Epidermal melanocyte (primary cell): ENCODE measurements at regions not wholly inside any gene's neighbourhood (a gene's known extent, or its start where the extent isn't known, plus 50 kb on each side); places are given as distances from the start of the nearest gene placed in this dataset.

Experiments used
- DNase-seq: peaks from one replicate; pipeline ENCODE4 v3.0.0; 2011; ENCODE audit warnings: low spot score; ENCODE audit not compliant: insufficient read length

- DNase-seq, result no peak
Observed at GRCh38 chr6:91669154-91669870, 1082.4 kb upstream of the MAP3K7 start.

DNA sequence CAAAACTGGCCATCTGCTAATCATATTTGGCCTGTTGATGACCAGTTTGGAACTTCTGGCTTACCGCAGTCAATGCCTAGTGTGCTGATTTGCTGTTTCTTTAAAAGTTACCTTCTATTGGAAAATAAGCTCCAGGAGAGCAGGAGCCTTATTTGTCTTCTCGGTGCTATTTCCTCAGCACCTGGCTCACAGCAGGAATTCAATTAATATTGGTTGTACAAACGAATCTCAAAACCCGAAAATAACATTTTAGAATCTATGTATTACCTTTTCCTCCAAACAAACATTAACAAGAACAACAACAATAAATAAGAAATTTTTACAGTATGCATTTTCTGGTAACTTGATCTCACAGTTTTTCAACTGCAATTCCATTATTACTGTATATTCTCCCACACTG is 1080.7 kb upstream of the MAP3K7 start:
- no peak for DNase-seq

DNA sequence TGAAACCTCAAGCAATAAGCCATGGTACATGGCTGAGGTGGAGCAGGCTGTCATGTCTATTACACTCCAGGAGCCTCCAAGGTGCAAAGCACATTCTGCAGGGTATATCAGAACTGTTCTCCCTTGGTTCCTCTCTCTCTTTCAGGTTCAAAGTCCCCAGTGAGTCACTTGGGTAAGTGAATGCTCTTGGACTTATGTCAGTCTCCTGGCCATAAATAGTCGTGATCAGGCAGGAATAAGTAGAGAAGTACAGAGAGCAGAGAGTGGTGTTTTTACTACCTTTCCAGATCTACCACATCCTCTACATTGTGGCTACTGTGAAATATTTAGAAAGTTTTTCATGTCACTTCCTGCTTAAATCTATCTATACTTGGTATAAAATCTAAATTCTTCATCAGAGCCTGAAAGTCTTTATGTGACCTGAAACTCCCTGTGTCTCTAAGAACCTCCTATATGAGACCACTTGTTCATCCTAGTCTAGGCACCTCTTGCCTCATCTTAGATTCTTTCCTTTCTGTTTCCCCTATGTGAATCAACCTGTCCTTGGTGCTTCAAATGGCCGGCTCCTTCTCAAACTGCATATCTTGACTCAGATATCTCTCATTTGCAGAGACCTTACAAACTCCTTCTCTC is 1077.6 kb upstream of the MAP3K7 start:
- DNase-seq, result no peak

GRCh38 chr6:91660893-91661292 is 1074.0 kb upstream of the MAP3K7 start:
- no peak for DNase-seq

GRCh38 chr6:91659891-91660290 is 1073.0 kb upstream of the MAP3K7 start:
- no peak for DNase-seq

GRCh38 chr6:91654793-91655192 is 1067.9 kb upstream of the MAP3K7 start:
- no peak for DNase-seq

GRCh38 chr6:91654357-91654756 is 1067.5 kb upstream of the MAP3K7 start:
- no peak for DNase-seq

DNA sequence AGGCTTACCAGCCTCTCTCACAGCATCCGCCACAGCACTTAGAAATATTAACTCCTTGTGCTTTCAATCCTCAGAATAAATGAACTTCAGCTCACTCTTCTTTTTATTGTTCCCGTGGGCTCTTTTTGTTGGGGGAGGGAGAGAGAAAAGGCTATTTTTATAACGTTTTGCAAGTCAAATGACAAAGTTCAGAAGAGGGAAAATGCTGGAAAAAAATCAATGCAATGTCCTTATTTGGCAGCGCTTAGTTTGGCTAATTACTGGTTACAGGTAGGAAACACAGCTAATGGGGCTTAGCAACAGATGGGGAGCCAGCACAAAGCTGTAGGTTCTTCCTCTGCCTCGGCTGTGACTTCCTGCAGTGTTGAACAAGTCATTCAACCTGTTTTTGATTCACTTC is 1067.0 kb upstream of the MAP3K7 start:
- no peak for DNase-seq

- DNase-seq, result no peak
Observed at GRCh38 chr6:91653076-91653723, 1066.3 kb upstream of the MAP3K7 start.

- no peak for DNase-seq
Observed at GRCh38 chr6:91646649-91647048, 1059.8 kb upstream of the MAP3K7 start.

DNA sequence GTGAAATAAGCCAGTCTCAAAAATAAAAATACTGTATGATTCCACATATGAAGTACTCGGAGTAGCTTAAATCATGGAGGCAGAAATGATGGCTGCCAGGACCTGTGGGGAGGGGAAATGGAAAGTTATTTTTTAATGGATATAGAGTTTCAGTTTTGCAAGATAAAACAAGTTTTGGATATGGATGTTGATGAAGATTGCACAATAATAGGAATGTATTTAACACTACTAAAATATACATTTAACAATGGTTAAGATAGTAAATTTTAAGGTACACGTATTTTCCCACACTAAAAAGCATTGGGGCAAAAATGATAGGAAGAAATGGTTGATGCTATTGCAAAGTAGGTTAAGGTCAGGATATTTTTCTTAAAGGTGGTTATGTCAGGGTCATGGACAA is 1058.9 kb upstream of the MAP3K7 start:
- DNase-seq, result no peak

DNA sequence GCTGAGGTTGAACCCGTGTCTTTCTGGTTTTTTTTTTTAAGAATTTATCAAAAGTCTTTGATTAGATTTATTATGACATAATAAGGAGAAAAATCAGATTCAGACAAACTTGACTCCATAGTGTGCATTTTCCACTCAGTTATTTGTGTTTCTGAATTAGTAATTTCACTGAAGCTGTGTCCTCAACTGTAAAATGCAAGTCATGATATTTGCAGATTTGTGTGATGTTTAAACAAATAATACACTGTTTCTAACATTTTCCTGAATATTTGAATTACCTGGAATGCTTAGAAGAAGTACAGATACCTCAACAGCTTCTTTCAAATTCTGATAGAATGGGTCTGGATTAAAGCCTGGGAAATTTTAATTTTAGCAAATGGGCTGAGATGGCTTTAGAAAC is 1050.3 kb upstream of the MAP3K7 start:
- DNase-seq, result no peak

- no peak for DNase-seq
Observed at GRCh38 chr6:91634791-91635190, 1047.9 kb upstream of the MAP3K7 start.

DNA sequence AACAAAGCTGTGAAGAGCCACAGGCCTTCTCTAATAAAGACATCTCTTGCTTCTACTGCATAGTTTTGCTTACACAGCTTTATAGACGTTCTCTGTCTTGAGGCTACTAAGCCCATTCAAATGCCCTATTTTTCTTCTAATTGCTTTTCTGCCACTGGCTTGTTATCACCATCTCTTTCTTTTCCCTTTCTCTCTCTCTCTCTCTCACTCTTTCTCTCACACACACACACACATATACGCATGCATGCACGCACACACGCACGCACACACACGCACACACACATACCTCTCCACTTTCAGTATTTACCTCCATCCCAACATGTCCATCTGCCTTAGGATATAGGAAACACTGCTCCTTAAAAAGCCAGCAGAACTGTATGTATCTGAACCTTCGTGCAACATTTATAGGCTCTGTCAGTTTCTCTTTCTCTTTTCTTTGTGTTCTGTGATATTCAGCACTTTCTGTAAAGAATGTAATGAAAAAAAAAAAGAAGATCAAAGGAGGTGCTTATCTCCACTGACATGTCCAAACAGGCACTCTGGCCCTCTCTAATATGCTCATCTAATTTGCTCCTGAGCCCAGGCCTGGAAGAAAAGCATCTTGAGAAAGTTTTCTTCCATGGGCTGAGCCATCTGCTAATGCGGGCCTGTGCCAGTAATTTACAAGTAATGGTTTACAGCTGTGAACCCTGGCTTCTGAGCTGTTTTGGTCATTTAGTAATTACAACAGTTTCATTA is 1046.7 kb upstream of the MAP3K7 start:
- no peak for DNase-seq

DNA sequence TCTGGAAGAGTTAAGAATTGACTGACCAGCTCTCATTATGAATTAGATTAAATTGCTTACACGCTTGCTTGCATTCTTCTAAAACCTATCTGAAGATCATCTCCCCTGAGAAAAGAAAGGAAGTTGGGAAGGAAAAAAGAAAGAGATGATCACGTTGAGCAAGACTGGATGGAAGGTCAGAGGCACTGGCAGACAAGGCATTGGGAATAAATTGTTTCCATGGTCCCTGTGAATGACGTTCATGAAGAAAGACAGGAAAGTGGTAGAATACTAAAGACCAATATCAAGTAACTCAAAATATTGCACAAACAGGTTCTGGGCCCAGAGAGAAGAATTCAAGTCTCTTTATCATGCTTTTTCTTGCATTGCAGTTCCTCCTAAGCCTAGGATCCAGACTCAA is 1045.4 kb upstream of the MAP3K7 start:
- no peak for DNase-seq

DNA sequence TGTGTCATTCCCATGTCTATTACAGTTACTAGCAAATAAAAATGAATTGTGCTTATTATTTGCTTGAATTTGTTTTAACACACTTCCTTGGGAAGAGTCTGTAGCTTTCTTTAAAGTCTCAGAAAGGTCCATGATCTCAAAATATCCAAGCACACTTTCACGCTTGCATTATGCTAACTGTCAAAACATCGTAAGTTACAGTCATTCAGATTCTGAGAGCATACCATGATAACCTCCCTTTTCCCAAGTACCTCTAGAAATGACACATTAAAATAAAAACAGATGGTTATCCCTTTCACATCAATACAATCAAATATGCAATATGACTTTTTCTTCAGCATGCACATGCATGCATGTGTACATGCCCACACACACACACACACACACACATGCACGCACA is 1044.4 kb upstream of the MAP3K7 start:
- no peak for DNase-seq

DNA sequence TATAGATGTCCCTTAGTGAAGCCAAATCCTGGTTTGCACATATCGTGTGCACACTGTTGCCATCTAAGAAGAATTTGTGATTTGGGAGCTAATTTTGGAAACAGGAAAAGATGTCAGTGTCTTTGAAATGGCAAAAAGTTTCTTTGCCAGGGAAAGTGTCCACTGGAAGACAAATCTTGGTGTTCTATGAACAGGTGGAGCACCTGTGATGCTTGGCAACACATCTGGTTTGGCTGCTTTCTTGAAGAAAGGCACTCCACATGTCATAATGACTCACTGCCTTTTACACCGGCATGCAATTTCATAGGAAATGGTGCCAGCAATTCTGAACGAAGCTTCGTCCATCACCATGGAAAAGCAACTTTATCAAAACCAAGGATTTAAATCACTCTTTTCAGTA is 1040.0 kb upstream of the MAP3K7 start:
- no peak for DNase-seq

DNA sequence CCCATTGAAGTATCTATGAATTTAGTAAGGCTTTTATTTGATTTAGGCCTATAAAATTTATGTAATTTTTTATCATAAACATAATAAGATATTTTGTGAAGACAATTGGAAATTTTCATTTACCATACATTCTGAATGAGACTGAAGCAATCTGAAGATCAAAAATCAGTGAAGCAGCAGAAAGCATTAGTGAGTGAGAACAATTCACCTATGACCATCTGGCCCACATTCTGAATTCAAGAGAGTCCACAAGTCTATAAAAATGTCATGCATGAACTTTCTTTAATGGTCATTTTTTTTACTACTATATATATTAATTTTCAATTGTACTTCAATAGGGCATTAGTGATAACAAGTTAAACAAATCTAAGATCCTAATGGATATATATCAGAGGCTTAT is 1026.6 kb upstream of the MAP3K7 start:
- DNase-seq, result no peak

DNA sequence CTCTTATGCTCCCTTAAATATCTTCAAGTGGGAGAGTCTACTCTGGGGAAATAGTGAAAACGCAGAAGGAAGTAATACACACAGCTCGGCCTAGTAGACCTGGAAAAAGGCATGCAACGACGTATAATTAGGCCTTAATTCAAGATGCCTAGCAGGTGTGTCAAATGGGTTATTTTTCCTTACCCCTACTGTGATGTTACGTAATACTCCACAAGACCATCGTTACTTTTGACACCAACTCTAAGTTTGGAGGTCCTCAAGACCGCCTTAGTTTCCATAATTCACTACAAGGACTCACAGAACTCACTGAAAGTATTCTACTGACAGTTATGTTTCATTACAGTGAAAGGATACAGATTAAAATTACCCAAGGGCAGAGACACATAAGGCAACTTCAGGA is 1024.3 kb upstream of the MAP3K7 start:
- no peak for DNase-seq

DNA sequence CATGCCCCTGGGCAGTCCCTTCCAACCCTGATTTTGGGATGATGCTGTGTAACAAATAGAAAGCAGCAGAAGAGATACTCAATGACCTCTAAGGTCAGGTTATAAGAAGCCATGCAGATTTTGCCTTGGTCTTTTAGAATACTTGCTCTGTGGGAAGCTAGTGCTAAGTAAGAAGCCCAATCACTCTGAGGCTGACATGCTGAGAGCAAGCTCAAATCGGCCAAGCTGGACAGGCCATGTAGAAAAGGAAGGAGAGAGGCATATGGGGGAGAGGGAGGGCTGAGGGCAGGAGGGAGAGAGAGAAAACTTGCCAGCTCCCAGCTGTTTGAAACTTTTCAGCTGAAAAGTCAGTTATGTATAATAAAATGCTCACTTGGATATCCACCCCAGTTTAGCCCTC is 1021.6 kb upstream of the MAP3K7 start:
- no peak for DNase-seq

GRCh38 chr6:91606148-91606901 is 1019.5 kb upstream of the MAP3K7 start:
- no peak for DNase-seq
